Lung (tissue), 11 donors: ENCODE measurements at regions not wholly inside any gene's neighbourhood (a gene's known extent, or its start where the extent isn't known, plus 50 kb on each side); places are given as distances from the start of the nearest gene placed in this dataset.
A peak's percentile ranks its signal among the peaks of the same experiment; 100 is the strongest.

Source experiments
- ATAC-seq: fragments of 200-7000 bp; cut with Tn5 transposase; one replicate; pipeline ENCODE4 v1.9.1; 2020; ENCODE audit warnings: moderate number of reproducible peaks; ENCODE audit not compliant: insufficient read depth, low FRiP score
- DNase-seq, 3 donors: peaks; one replicate each; pipeline ENCODE4 v3.0.0-alpha.2; 2013 to 2017
- H3K27ac ChIP-seq, 2 donors: one replicate each; pipeline ENCODE4 v1.5.1; 2013; ENCODE audit warnings: mild to moderate bottlenecking in 2 of 2, moderate library complexity in 2 of 2, control low read depth in 1 of 2, inconsistent platforms in 1 of 2, low read depth in 1 of 2, low read length in 1 of 2
- H3K27me3 ChIP-seq, 3 donors: one replicate each; pipeline ENCODE4 v1.5.1; 2013; ENCODE audit warnings: low read length in 2 of 3; ENCODE audit not compliant: control insufficient read depth in 3 of 3, insufficient read depth in 3 of 3
- H3K36me3 ChIP-seq, 4 donors: one replicate each; pipeline ENCODE4 v1.5.1; 2013; ENCODE audit warnings: low read length in 4 of 4, mild to moderate bottlenecking in 1 of 4, moderate library complexity in 1 of 4; ENCODE audit not compliant: control insufficient read depth in 4 of 4, insufficient read depth in 4 of 4
- H3K4me1 ChIP-seq, 5 donors: one replicate each; pipeline ENCODE4 v1.5.1; 2013; ENCODE audit warnings: low read length in 5 of 5, mild to moderate bottlenecking in 2 of 5, moderate library complexity in 1 of 5; ENCODE audit not compliant: control insufficient read depth in 5 of 5, insufficient read depth in 5 of 5
- H3K4me3 ChIP-seq: one replicate; pipeline ENCODE4 v1.5.1; 2013; ENCODE audit warnings: mild to moderate bottlenecking, control low read depth, moderate library complexity
- H3K9ac ChIP-seq, 2 donors: one replicate each; pipeline ENCODE4 v1.5.1; 2013; ENCODE audit warnings: low read length in 2 of 2, control low read depth in 1 of 2; ENCODE audit not compliant: insufficient read depth in 1 of 2
- H3K9me3 ChIP-seq, 4 donors: one replicate each; pipeline ENCODE4 v1.5.1; 2013; ENCODE audit warnings: low read length in 3 of 4, mild to moderate bottlenecking in 1 of 4, moderate library complexity in 1 of 4; ENCODE audit not compliant: control insufficient read depth in 4 of 4, insufficient read depth in 3 of 4
- WGBS, 2 donors: extraction: QIAGEN DNeasy Blood & Tissue Kit; methylation state at CpG; one replicate each; pipeline ENCODE4 v1.1.7; 2013; 5-methylcytosine and 5-hydroxymethylcytosine counted together
- TF ChIP-seq, protein P1 (sequence below): IDR thresholded peaks from 2 replicates; pipeline ENCODE4 v1.5.1; 2012; ENCODE audit warnings: mild to moderate bottlenecking; ENCODE audit errors: control extremely low read depth, extremely low read depth
- donor health status: control.
- donor health status: control.
- donor health status: Bipolar disorder and iron deficiency.
- donor health status: healthy.
- donor health status: DM: yes; HTN: yes; CAD: no.

DNA sequence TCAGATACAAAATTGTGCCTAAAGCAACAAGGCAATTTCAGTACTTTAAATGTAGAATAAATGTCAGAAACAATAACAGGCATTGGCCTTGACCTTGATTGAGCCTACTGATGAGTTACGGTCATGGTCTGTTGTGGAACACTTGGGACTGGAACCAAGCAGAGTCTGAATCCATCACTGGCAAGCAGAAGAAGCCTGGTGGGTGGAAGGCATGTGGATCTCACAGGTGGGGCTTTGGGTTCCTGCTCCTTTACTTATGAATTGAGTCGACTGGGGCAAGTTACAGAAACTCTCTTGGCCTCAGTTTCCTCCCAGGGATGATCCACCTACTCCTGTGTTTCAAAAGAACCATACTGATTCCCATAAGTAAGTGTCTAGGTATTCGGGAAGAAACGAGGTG lies 102.3 kb downstream of the KCNF1 start:
- Histone ChIP-seq H3K27ac (no peak overlapping the region), H3K9me3 (peaks cover 0 to 14% (median 0%) of the 10 kb centered on the region in 4 donors), H3K9ac (no peak overlapping the region), H3K36me3 (no peaks in the 10 kb centered on the region), H3K4me1 (peaks cover 0 to 11% (median 0%) of the 10 kb centered on the region in 5 donors), H3K27me3 (peaks cover 0 to 3% (median 0%) of the 10 kb centered on the region in 3 donors), H3K4me3 (no peak overlapping the region)
- TF ChIP-seq, protein P1, sequence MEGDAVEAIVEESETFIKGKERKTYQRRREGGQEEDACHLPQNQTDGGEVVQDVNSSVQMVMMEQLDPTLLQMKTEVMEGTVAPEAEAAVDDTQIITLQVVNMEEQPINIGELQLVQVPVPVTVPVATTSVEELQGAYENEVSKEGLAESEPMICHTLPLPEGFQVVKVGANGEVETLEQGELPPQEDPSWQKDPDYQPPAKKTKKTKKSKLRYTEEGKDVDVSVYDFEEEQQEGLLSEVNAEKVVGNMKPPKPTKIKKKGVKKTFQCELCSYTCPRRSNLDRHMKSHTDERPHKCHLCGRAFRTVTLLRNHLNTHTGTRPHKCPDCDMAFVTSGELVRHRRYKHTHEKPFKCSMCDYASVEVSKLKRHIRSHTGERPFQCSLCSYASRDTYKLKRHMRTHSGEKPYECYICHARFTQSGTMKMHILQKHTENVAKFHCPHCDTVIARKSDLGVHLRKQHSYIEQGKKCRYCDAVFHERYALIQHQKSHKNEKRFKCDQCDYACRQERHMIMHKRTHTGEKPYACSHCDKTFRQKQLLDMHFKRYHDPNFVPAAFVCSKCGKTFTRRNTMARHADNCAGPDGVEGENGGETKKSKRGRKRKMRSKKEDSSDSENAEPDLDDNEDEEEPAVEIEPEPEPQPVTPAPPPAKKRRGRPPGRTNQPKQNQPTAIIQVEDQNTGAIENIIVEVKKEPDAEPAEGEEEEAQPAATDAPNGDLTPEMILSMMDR: no peak
- ATAC-seq: no peak
- no peak for DNase-seq
- WGBS, 2 donors: 79 to 85% methylated on average over 4 of the region's 4 CpGs

DNA sequence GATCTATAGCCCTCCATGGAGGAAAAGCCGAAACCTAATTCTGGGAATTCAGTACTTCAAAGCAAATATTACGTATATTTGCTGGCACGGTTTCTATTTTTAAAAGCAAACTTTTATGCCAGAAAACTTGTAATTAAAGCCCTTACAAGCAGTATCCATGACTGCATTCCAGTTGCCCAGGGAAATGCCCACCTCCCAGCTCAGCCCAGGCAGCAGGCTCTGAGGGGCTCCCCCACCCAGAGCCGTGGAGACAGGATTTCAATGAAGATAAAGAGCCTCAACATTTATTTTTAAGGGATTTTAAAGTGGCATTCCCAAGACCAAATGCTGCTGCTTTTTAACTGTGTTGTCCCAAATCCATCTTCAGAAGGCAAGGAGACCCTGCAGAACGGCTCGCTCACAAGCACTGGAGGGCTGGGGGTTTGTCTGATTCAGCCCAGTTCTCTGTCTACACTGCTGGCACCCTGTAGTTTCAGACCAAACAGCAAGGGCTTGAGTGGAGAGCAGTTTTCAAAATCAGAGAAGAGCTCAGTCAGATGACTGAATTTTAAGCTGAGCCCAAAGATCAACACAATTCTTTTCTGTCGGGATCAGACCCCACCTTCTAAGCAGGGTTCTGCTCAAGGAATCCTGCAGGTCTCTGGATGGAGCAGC lies 105.1 kb downstream of the KCNF1 start:
- ATAC-seq (no peak), DNase-seq (peak in 2 of 3 donors; percentile 36 to 40)
- Histone ChIP-seq H3K27ac (no peak overlapping the region), H3K4me3 (no peak overlapping the region), H3K9me3 (peaks cover 0 to 10% (median 0%) of the 10 kb centered on the region in 4 donors), H3K36me3 (no peaks in the 10 kb centered on the region), H3K27me3 (peaks cover 0 to 3% (median 0%) of the 10 kb centered on the region in 3 donors), H3K4me1 (peaks cover 0 to 11% (median 0%) of the 10 kb centered on the region in 5 donors), H3K9ac (peak overlapping the region in 1 of 2 donors; percentile 28)
- TF ChIP-seq, protein P1: no peak
- 68 to 86% methylated on average over 7 of the region's 7 CpGs for WGBS, 2 donors

DNA sequence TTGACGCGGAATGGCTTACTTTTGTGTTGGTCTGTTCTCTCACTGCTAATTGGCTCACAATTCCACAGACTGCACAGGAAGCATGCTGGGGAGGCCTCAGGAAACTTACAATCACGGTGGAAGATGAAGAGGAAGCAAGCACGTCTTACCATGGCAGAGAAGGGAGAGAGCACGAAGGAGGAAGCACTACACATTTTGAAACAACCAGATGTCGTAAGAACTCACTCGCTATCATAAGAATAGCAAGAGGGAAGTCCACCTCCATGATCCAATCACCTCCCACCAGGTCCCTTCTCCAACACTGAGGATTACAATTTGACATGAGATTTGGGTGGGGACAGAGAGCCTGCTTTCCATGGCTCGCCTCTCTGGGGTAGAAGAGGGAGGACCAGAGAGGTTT lies 106.2 kb downstream of the KCNF1 start:
- peaks cover 0 to 3% (median 0%) of the 10 kb centered on the region in 3 donors for H3K27me3 ChIP-seq
- no peak for DNase-seq
- no peaks in the 10 kb centered on the region for H3K36me3 ChIP-seq
- WGBS, 2 donors: 53 to 65% methylated on average over 8 of the region's 8 CpGs
- no peak overlapping the region for H3K4me3 ChIP-seq
- H3K9me3 ChIP-seq: peaks cover 0 to 7% (median 0%) of the 10 kb centered on the region in 4 donors
- no peak overlapping the region for H3K9ac ChIP-seq
- H3K4me1 ChIP-seq: peaks cover 0 to 19% (median 0%) of the 10 kb centered on the region in 5 donors
- H3K27ac ChIP-seq: no peak overlapping the region
- TF ChIP-seq, protein P1: no peak
- no peak for ATAC-seq
